ENCODE measurements at regions not wholly inside any gene's neighbourhood (a gene's known extent, or its start where the extent isn't known, plus 50 kb on each side); places are given as distances from the start of the nearest gene placed in this dataset.

- peak; percentile 70 for DNase-seq (ENCODE audit: low read depth)
These were observed 548.0 kb downstream of the ETS1 start for GRCh38 chr11:128039140-128040021.

GRCh38 chr11:128036556-128037093 is 550.7 kb downstream of the ETS1 start:
- no peak for DNase-seq (ENCODE audit: low read depth)

- no peak for DNase-seq (ENCODE audit: low read depth)
These were observed 551.4 kb downstream of the ETS1 start for GRCh38 chr11:128036006-128036405.

- DNase-seq (ENCODE audit: low read depth): peak; percentile 37
These were observed 555.7 kb downstream of the ETS1 start for GRCh38 chr11:128031538-128032134.

GRCh38 chr11:128029219-128029722 is 558.1 kb downstream of the ETS1 start:
- no peak for DNase-seq (ENCODE audit: low read depth)

GRCh38 chr11:128026596-128026995 is 560.8 kb downstream of the ETS1 start:
- DNase-seq (ENCODE audit: low read depth): no peak

GRCh38 chr11:128022761-128023160 is 564.6 kb downstream of the ETS1 start:
- DNase-seq (ENCODE audit: low read depth): no peak

GRCh38 chr11:128022007-128022368 is 565.4 kb downstream of the ETS1 start:
- no peak for DNase-seq (ENCODE audit: low read depth)

- no peak for DNase-seq (ENCODE audit: low read depth)
These were observed 565.9 kb downstream of the ETS1 start for GRCh38 chr11:128021349-128022006.

GRCh38 chr11:128018692-128019091 is 568.7 kb downstream of the ETS1 start:
- no peak for DNase-seq (ENCODE audit: low read depth)

- DNase-seq (ENCODE audit: low read depth): no peak
These were observed 581.8 kb downstream of the ETS1 start for GRCh38 chr11:128005562-128005961.

GRCh38 chr11:127998421-127998820 is 588.9 kb downstream of the ETS1 start:
- no peak for DNase-seq (ENCODE audit: low read depth)

- no peak for DNase-seq (ENCODE audit: low read depth)
These were observed 589.8 kb downstream of the ETS1 start for GRCh38 chr11:127997594-127997993.

GRCh38 chr11:127996825-127997224 is 590.5 kb downstream of the ETS1 start:
- DNase-seq (ENCODE audit: low read depth): no peak

GRCh38 chr11:127995921-127996320 is 591.4 kb downstream of the ETS1 start:
- DNase-seq (ENCODE audit: low read depth): no peak

GRCh38 chr11:127994736-127995135 is 592.6 kb downstream of the ETS1 start:
- no peak for DNase-seq (ENCODE audit: low read depth)

- no peak for DNase-seq (ENCODE audit: low read depth)
These were observed 593.6 kb downstream of the ETS1 start for GRCh38 chr11:127993788-127994187.

GRCh38 chr11:127993281-127993680 is 594.1 kb downstream of the ETS1 start:
- no peak for DNase-seq (ENCODE audit: low read depth)

GRCh38 chr11:127986073-127986472 is 601.3 kb downstream of the ETS1 start:
- no peak for DNase-seq (ENCODE audit: low read depth)

- DNase-seq (ENCODE audit: low read depth): no peak
These were observed 614.5 kb downstream of the ETS1 start for GRCh38 chr11:127972816-127973215.

GRCh38 chr11:127971448-127971847 is 615.9 kb downstream of the ETS1 start:
- no peak for DNase-seq (ENCODE audit: low read depth)

- no peak for DNase-seq (ENCODE audit: low read depth)
These were observed 620.5 kb downstream of the ETS1 start for GRCh38 chr11:127966821-127967220.

Measured in T-helper 22 cell (primary cell).